ENCODE measurements at regions not wholly inside any gene's neighbourhood (a gene's known extent, or its start where the extent isn't known, plus 50 kb on each side); places are given as distances from the start of the nearest gene placed in this dataset.

- TF ChIP-seq POLR2A (IDR thresholded peaks at IDR 0.05) (no peak), CTCF (IDR thresholded peaks at IDR 0.05 in 4 of 5, conservative IDR thresholded peaks at IDR 0.05 in 1 of 5) (no peak)
- no peak for DNase-seq
- no peak overlapping the region for H3K4me3 ChIP-seq
- in situ Hi-C loops (cut with MboI; ENCODE audit: low sequenced_read_pairs in 4 of 4) (no loop called here), intact Hi-C loops (cut with DNase I; ENCODE audit: low total_unique reads) (no loop called here)
- no peaks in the 10 kb centered on the region for H3K27me3 ChIP-seq
- H3K27ac ChIP-seq = no peak overlapping the region
- ATAC-seq = peak; percentile 36 to 41
- no peaks in the 10 kb centered on the region for H3K9me3 ChIP-seq
- H3K4me1 ChIP-seq = no peaks in the 10 kb centered on the region
- no peaks in the 10 kb centered on the region for H3K36me3 ChIP-seq
Measured at GRCh38 chr5:62937661-62938558, 359.3 kb downstream of the LRRC70 start.

DNA sequence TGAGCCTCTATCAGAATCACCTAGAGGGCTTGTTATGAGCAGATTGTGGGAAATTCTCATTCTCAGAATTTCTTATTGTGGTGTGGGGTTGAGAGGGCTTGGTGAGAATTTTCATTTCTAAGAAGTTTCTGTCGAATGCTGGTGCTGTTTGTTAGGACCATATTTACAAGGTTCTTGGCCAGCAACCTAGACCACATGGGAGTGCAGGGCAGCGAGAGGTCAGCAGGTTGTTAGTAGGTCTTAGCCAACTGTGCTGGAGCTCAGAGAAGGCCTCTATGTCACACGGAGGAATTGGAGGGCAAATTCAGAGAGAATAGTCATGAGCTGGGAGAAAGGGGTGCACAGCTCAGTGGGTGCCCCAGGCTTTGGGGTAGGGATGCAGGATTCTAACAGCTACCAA is 357.0 kb downstream of the LRRC70 start:
- in situ Hi-C loops (cut with MboI; ENCODE audit: low sequenced_read_pairs in 4 of 4) (no loop called here), intact Hi-C loops (cut with DNase I; ENCODE audit: low total_unique reads) (no loop called here)
- ATAC-seq = no peak
- DNase-seq = no peak
- no peak overlapping the region for H3K4me3 ChIP-seq
- no peaks in the 10 kb centered on the region for H3K27me3 ChIP-seq
- H3K36me3 ChIP-seq = no peaks in the 10 kb centered on the region
- H3K27ac ChIP-seq = no peak overlapping the region
- H3K4me1 ChIP-seq = no peaks in the 10 kb centered on the region
- no peaks in the 10 kb centered on the region for H3K9me3 ChIP-seq
- TF ChIP-seq POLR2A (IDR thresholded peaks at IDR 0.05) = no peak
- TF ChIP-seq CTCF (IDR thresholded peaks at IDR 0.05 in 4 of 5, conservative IDR thresholded peaks at IDR 0.05 in 1 of 5) = no peak

DNA sequence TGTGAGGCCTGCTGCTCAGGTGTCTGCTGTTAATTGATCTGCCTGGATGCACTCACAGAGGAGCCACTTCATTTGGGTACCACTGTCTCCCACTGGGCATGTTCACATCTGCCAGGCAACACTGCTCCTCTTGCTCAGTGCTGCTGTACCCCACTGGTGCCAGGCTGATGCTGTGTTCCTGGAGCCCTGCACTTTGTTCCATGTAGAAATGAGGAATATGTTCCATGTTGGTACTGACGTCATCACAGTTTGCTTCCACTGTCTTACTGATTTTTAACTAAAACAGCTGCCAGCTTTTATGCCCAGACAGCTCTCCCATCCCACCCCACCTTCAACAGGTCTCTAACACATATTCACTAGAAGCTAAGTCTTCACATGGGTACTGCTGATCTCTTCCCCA is 355.7 kb downstream of the LRRC70 start:
- Histone ChIP-seq H3K27ac (no peak overlapping the region), H3K9me3 (no peaks in the 10 kb centered on the region), H3K27me3 (no peaks in the 10 kb centered on the region), H3K4me3 (no peak overlapping the region), H3K36me3 (no peaks in the 10 kb centered on the region), H3K4me1 (no peaks in the 10 kb centered on the region)
- ATAC-seq = no peak
- no peak for TF ChIP-seq CTCF (IDR thresholded peaks at IDR 0.05 in 4 of 5, conservative IDR thresholded peaks at IDR 0.05 in 1 of 5)
- TF ChIP-seq POLR2A (IDR thresholded peaks at IDR 0.05) = no peak
- DNase-seq = no peak
- in situ Hi-C loops (cut with MboI; ENCODE audit: low sequenced_read_pairs in 4 of 4) (no loop called here), intact Hi-C loops (cut with DNase I; ENCODE audit: low total_unique reads) (no loop called here)

DNA sequence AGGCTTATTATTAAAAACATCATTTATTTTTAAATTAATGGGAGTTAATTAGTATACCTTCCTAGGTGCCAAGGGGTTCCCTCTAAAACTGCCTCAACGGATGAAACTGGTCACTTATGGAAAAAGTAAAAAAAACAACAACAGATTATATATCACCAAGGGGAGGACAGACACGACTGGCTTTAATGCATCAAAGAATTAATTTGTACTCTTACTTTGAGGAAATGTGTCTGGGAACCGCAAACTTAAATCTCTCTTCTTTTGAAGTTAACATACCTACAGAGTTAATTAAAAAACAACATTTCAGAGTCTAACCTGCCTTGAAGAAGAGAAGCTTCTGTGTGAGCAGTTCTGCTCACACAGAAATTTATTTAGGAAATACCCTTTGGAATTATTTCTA is 354.6 kb downstream of the LRRC70 start:
- Histone ChIP-seq H3K36me3 (no peaks in the 10 kb centered on the region), H3K4me1 (no peaks in the 10 kb centered on the region), H3K9me3 (no peaks in the 10 kb centered on the region), H3K4me3 (no peak overlapping the region), H3K27ac (no peak overlapping the region), H3K27me3 (no peaks in the 10 kb centered on the region)
- no peak for TF ChIP-seq CTCF (IDR thresholded peaks at IDR 0.05 in 4 of 5, conservative IDR thresholded peaks at IDR 0.05 in 1 of 5)
- TF ChIP-seq POLR2A (IDR thresholded peaks at IDR 0.05) = no peak
- DNase-seq (no peak), ATAC-seq (no peak)
- in situ Hi-C loops (cut with MboI; ENCODE audit: low sequenced_read_pairs in 4 of 4) (no loop called here), intact Hi-C loops (cut with DNase I; ENCODE audit: low total_unique reads) (no loop called here)
